ENCODE measurements at regions not wholly inside any gene's neighbourhood (a gene's known extent, or its start where the extent isn't known, plus 50 kb on each side); places are given as distances from the start of the nearest gene placed in this dataset.

DNA sequence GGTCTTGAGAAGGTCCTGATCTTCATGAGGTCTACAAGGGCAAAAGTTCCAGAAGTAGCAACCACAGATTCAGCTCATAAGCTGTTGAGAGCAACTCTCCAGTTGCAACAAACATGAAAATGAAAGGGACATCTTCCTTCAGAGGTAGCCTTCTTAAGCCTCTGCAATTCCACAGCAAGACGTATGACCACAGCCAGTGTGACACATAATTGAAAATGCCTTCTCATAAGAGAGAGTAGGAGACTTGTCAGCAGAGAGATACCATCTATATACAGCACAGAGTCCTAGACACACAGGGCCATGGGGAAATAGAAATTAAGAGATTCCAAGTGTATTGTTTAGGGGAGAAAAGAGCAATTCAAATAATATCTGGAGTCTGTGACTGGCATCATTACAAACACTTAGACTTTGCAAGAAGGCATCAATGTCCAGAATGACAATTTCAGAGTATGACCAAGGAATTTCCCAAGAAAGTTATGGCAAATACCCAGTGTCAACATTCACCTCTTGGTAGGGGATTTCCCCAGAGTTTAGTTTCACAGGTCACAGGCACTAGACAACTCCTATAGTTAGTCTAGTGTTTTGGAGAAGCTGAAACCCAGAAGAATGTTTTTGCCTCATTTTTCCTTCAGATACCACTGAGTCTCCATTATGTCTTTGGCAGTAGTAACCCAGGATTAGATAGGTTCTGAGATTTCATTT, 340.3 kb downstream of the ZNF674 start (continued):
- TF ChIP-seq ZNF407 (IDR thresholded peaks at IDR 0.05; ENCODE audit: low read depth): no peak
- TF ChIP-seq ETV5 (CRISPR knock-in tag; IDR thresholded peaks at IDR 0.05; ENCODE audit: low read depth): no peak
- TF ChIP-seq POU5F1 (IDR thresholded peaks at IDR 0.05; ENCODE audit: borderline replicate concordance, low read depth, low read length, partially characterized antibody): no peak
